ENCODE measurements at regions not wholly inside any gene's neighbourhood (a gene's known extent, or its start where the extent isn't known, plus 50 kb on each side); places are given as distances from the start of the nearest gene placed in this dataset.

DNA sequence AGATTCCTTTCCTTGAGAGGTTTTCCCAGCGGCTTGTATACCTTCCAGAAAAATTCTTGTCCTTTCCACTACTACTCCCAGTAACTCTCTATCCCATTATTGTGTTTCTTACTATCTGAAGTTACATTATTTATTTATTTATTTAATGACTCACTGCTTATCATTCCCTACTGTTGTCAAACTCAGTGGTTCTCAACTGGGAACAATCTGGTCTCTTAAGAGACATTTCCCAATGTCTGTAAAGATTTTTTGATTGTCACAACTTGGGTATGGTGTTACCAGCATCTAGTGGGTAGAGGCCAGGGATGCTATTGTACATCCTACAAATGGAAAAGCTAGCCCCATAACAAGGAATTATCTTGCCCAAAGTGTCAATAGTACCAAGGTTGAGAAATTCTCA is 771.5 kb upstream of the ADGRL2 start:
- TF ChIP-seq, protein P1, sequence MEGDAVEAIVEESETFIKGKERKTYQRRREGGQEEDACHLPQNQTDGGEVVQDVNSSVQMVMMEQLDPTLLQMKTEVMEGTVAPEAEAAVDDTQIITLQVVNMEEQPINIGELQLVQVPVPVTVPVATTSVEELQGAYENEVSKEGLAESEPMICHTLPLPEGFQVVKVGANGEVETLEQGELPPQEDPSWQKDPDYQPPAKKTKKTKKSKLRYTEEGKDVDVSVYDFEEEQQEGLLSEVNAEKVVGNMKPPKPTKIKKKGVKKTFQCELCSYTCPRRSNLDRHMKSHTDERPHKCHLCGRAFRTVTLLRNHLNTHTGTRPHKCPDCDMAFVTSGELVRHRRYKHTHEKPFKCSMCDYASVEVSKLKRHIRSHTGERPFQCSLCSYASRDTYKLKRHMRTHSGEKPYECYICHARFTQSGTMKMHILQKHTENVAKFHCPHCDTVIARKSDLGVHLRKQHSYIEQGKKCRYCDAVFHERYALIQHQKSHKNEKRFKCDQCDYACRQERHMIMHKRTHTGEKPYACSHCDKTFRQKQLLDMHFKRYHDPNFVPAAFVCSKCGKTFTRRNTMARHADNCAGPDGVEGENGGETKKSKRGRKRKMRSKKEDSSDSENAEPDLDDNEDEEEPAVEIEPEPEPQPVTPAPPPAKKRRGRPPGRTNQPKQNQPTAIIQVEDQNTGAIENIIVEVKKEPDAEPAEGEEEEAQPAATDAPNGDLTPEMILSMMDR (IDR thresholded peaks at IDR 0.05; ENCODE audit: borderline replicate concordance, control extremely low read depth, extremely low read depth, insufficient read depth, missing control alignments), result no peak
- in situ Hi-C loops (cut with MboI; ENCODE audit: low sequenced_read_pairs, unreplicated experiment), result no loop called here

DNA sequence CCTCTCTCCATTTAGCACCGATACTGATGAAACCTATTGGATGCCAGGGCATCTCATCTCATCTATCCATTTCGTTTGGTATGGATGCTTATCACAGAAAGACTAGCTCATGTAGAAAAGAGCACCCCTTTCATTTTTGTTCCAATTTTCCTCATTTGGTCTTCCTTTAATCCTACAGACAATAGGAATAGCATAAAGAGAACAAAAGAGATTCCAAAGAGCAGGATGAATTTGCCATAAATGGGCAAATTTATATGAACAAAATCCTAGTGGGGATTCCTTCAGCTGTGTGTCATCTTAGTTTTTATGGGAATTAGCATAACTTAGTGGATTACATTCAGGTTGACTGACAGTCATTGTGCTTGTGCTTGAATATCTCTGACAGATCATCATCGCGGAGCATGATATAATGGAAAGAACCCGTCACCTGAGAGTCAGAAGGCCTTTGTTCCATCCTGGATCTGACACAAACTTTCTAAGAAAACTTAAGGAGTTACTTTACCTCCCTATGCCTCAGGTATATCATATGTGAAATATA is 777.5 kb upstream of the ADGRL2 start:
- TF ChIP-seq, protein P1 (IDR thresholded peaks at IDR 0.05; ENCODE audit: borderline replicate concordance, control extremely low read depth, extremely low read depth, insufficient read depth, missing control alignments), result no peak
- in situ Hi-C loops (cut with MboI; ENCODE audit: low sequenced_read_pairs, unreplicated experiment), result no loop called here
- no peak for DNase-seq (ENCODE audit: low spot score)

More for the DNA sequence above, 771.5 kb upstream of the ADGRL2 start:
- DNase-seq (ENCODE audit: low spot score), result no peak

DNA sequence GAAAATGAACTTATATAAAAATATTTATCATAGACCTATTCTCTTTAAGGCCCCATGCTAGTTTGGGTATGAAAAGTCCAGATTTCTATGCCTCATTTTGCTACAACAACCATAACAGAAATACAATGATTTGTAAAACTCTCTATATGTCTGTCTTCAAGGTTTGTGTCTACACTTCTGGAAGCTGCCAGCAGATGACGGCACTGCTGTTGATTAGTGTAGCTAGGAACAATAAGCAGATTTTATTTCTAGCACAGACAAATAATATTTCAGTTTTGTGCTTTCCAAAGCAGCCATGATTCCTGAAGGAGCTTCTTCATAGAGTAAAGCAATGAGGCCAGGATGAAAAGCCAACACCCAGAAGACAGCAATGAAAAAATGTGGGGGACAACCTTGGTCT is 779.6 kb upstream of the ADGRL2 start:
- DNase-seq (ENCODE audit: low spot score), result no peak
- TF ChIP-seq, protein P1 (IDR thresholded peaks at IDR 0.05; ENCODE audit: borderline replicate concordance, control extremely low read depth, extremely low read depth, insufficient read depth, missing control alignments), result no peak
- in situ Hi-C loops (cut with MboI; ENCODE audit: low sequenced_read_pairs, unreplicated experiment), result no loop called here

DNA sequence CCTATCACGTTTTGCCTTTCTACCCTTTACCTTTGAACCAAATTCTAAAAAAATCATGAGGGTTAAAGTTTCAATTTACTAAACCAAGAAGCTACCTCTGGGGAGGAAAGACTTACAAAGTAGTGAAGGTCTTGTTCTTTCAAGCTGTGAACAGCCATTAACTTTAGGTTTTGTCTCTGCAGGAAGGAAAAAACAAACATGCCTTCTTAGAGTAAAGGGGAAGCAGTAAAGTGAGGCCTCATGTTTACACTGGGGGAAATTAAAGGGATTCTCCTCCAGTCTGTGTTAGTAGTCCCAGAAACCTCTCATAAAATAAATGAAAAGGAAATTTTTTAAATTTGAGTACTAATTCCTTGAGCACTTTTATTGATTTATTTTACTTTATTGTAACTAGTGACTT is 780.2 kb upstream of the ADGRL2 start:
- in situ Hi-C loops (cut with MboI; ENCODE audit: low sequenced_read_pairs, unreplicated experiment), result no loop called here
- TF ChIP-seq, protein P1 (IDR thresholded peaks at IDR 0.05; ENCODE audit: borderline replicate concordance, control extremely low read depth, extremely low read depth, insufficient read depth, missing control alignments), result no peak
- DNase-seq (ENCODE audit: low spot score), result no peak

DNA sequence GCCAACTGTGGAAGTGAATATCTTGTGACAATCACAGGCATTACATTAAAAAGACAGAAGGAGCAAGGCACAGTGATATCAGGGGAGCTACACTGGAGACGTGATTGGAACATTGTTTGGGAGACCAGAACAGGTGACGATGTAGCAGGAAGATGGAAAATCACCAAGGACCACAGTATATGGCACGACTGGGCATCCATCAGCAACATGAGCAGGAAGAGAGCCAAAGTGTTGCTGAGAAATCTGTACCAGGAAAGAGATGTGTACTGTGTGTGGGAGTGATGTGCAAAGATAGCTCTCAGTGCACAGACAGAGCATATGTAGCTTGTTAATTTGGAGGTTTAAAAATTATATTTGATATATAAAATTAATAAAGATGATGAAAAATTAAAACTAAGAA is 790.6 kb upstream of the ADGRL2 start:
- in situ Hi-C loops (cut with MboI; ENCODE audit: low sequenced_read_pairs, unreplicated experiment), result no loop called here
- TF ChIP-seq, protein P1 (IDR thresholded peaks at IDR 0.05; ENCODE audit: borderline replicate concordance, control extremely low read depth, extremely low read depth, insufficient read depth, missing control alignments), result no peak
- no peak for DNase-seq (ENCODE audit: low spot score)

DNA sequence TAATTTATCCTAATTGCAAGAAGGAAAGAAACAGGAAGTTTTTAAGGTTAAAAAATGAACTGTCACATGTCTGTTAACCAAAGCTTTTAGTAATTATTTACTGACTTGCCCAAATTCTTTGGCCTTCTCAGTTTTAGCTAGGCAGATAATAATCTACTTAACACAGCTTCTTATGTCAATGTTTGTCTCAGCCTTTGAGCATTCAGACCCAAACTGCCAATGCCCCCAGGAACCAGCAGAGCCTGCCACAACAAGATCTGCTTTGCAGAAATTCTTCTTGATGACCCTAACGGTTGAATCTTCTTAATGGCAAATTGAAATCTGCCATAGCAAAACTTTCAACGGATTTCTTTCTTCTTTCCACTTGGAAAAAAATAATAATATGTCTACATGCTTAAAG is 792.4 kb upstream of the ADGRL2 start:
- TF ChIP-seq, protein P1 (IDR thresholded peaks at IDR 0.05; ENCODE audit: borderline replicate concordance, control extremely low read depth, extremely low read depth, insufficient read depth, missing control alignments), result no peak
- no peak for DNase-seq (ENCODE audit: low spot score)

DNA sequence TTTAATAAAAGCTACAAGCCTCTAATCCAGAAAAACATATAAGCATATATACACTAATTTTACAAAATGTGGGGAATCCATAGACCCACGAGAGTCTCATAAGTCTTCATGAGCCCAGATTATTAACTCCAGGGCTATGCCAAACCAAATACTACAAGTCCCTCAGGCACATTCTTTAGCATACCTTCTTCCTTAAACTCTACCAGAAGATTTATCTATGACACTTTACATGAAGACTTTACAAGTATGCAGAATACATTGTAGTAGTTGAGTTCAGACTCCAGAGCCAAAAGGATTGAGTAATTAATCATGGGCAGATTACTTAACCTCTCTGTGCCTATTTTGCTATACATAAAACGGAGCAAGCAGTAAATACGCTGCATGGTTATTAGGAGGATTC is 793.7 kb upstream of the ADGRL2 start:
- in situ Hi-C loops (cut with MboI; ENCODE audit: low sequenced_read_pairs, unreplicated experiment), result no loop called here
- TF ChIP-seq, protein P1 (IDR thresholded peaks at IDR 0.05; ENCODE audit: borderline replicate concordance, control extremely low read depth, extremely low read depth, insufficient read depth, missing control alignments), result no peak
- DNase-seq (ENCODE audit: low spot score), result no peak

More for the DNA sequence above, 792.4 kb upstream of the ADGRL2 start:
- in situ Hi-C loops (cut with MboI; ENCODE audit: low sequenced_read_pairs, unreplicated experiment), result no loop called here
